ENCODE measurements at regions not wholly inside any gene's neighbourhood (a gene's known extent, or its start where the extent isn't known, plus 50 kb on each side); places are given as distances from the start of the nearest gene placed in this dataset.

DNA sequence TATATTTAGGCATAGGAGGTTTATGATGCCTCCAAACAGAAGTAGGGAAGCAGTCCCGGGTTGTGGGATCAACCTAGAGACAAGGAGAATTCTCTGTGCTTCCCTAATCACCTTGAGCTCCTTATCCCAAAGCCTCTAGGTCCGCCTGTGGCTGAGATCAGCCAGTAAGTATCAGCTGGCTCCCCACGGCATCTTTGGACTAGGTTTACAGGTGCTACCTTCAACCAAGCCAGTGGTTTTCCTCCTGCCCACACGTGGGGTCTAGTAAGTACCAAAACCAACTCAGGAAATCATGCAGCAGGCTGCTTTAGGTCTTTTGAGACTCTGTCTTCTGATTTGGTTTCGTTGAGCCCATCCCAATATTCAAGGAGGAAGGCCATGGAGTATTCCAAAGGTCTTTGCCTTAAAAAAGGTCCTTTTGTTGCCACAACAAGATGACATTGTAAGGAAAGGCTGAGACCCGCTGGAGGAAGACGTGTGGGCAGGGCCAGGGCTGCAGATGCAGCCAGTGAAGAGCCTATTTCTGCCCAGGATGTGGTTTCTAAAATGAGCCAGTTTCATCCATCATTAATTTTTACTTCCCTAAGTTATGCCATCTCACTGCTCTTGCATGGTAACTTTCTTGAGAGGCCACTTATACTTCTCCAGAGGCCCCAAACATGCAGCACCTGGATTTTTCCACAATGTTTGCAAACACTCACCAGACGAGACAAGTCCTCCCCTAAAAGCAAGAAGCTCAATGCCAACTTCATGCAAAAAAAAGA lies 248.7 kb downstream of the RNF152 start:
- Histone ChIP-seq H3K4me3 (IDR thresholded peaks at IDR 0.05; ENCODE audit: insufficient read depth, low read depth, low read length) (no peak overlapping the region), H3K4me2 (no peak overlapping the region), H3K79me2 (ENCODE audit: insufficient read depth, low read depth) (no peaks in the 10 kb centered on the region), H3K27me3 (ENCODE audit: insufficient read depth, low read depth) (no peaks in the 10 kb centered on the region), H3K36me3 (ENCODE audit: insufficient read depth) (no peaks in the 10 kb centered on the region), H3K4me1 (ENCODE audit: low read depth, poor library complexity, severe bottlenecking) (no peaks in the 10 kb centered on the region), H2AFZ (ENCODE audit: low read depth) (no peak overlapping the region), H3K27ac (no peak overlapping the region), H4K20me1 (ENCODE audit: insufficient read depth) (no peaks in the 10 kb centered on the region), H3K9ac (no peak overlapping the region)
- TF ChIP-seq, protein P1, sequence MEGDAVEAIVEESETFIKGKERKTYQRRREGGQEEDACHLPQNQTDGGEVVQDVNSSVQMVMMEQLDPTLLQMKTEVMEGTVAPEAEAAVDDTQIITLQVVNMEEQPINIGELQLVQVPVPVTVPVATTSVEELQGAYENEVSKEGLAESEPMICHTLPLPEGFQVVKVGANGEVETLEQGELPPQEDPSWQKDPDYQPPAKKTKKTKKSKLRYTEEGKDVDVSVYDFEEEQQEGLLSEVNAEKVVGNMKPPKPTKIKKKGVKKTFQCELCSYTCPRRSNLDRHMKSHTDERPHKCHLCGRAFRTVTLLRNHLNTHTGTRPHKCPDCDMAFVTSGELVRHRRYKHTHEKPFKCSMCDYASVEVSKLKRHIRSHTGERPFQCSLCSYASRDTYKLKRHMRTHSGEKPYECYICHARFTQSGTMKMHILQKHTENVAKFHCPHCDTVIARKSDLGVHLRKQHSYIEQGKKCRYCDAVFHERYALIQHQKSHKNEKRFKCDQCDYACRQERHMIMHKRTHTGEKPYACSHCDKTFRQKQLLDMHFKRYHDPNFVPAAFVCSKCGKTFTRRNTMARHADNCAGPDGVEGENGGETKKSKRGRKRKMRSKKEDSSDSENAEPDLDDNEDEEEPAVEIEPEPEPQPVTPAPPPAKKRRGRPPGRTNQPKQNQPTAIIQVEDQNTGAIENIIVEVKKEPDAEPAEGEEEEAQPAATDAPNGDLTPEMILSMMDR (conservative IDR thresholded peaks at IDR 0.05; ENCODE audit: low read depth, low read length), result no peak

DNA sequence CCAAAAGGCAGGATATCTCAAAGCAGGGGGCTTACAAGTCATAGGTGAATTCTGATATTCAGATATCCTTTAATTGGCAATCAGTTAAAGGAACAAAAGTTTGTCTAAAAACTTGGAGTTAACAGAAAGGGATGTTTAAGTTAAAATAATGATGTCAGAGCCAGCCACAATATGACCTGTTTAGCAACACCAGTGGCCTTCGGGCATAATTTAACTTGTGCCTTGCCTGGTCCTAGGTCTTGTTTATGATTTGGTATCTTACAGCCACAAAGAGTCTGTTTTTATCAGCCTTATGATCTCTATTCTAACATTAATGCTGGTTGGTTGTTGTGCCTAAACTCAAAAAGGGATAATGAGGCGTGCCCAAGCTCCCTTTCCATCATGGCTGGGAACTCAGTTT lies 252.9 kb downstream of the RNF152 start:
- TF ChIP-seq, protein P1 (conservative IDR thresholded peaks at IDR 0.05; ENCODE audit: low read depth, low read length), result no peak
- H3K27me3 ChIP-seq (ENCODE audit: insufficient read depth, low read depth), result no peaks in the 10 kb centered on the region

DNA sequence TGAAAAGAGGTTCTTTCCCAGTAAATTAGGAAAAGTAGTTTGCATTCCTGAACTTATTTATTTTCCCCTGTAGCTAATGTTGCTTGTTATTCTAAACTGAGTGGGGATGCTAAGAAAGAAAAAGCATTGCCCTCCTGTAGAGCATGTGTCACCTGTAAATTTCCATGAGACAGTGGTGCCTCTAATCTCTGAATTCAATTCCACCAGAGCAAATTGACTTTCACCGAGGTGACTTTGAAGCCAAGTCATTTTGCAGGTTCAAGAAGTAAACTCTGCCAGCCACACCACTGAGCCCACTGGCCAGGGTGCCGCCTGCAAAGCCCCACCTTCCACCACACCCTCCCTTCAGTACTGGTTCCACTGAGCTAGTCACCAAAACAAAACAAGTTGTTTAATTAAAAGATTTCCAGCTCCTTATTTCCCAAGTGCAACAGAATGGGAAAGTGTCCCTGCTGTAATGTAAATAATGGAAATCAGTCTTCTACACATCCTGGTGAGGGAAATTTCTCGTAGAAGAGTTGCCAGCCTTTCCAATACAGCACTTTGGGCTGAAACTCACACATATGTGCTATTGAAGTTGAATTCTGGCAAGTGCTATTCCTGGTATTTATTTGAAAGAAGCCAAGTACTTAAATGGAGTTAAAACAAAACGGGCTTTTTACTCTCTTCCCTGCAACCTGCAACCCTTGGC lies 254.8 kb downstream of the RNF152 start:
- H3K36me3 ChIP-seq (ENCODE audit: insufficient read depth), result no peaks in the 10 kb centered on the region

More for the DNA sequence above, 252.9 kb downstream of the RNF152 start:
- Histone ChIP-seq H3K9ac (no peak overlapping the region), H4K20me1 (ENCODE audit: insufficient read depth) (no peaks in the 10 kb centered on the region), H3K79me2 (ENCODE audit: insufficient read depth, low read depth) (no peaks in the 10 kb centered on the region), H3K4me2 (no peak overlapping the region), H3K36me3 (ENCODE audit: insufficient read depth) (no peaks in the 10 kb centered on the region), H2AFZ (ENCODE audit: low read depth) (no peak overlapping the region), H3K4me3 (IDR thresholded peaks at IDR 0.05; ENCODE audit: insufficient read depth, low read depth, low read length) (no peak overlapping the region), H3K4me1 (ENCODE audit: low read depth, poor library complexity, severe bottlenecking) (no peaks in the 10 kb centered on the region), H3K27ac (no peak overlapping the region)

DNA sequence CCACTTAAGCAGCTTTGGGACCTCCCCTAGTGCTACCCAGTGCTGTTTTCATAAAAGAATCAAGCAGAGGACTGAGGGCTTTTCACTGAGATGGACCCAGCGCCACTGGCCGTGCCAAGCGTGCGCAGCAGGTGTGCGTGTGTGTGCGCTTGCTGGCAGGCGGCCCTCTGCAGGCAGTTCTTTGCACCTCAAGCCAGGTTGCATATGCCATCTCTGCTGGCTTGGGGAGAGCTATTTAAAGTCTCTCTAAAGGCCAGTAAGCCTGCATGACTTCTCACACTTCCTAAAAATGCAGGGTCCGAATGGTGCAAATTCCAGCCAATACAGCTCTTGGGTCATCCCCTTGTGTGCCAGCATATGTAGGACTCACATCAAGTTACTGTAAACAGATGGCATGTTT lies 255.5 kb downstream of the RNF152 start:
- no peak overlapping the region for H3K9ac ChIP-seq
- no peaks in the 10 kb centered on the region for H3K27me3 ChIP-seq (ENCODE audit: insufficient read depth, low read depth)
- no peak overlapping the region for H2AFZ ChIP-seq (ENCODE audit: low read depth)
- no peak overlapping the region for H3K4me2 ChIP-seq
- no peaks in the 10 kb centered on the region for H4K20me1 ChIP-seq (ENCODE audit: insufficient read depth)
- no peaks in the 10 kb centered on the region for H3K36me3 ChIP-seq (ENCODE audit: insufficient read depth)
- H3K4me3 ChIP-seq (IDR thresholded peaks at IDR 0.05; ENCODE audit: insufficient read depth, low read depth, low read length), result no peak overlapping the region
- TF ChIP-seq, protein P1 (conservative IDR thresholded peaks at IDR 0.05; ENCODE audit: low read depth, low read length), result no peak
- H3K79me2 ChIP-seq (ENCODE audit: insufficient read depth, low read depth), result no peaks in the 10 kb centered on the region
- H3K27ac ChIP-seq, result no peak overlapping the region
- H3K4me1 ChIP-seq (ENCODE audit: low read depth, poor library complexity, severe bottlenecking), result no peaks in the 10 kb centered on the region

More for the DNA sequence above, 254.8 kb downstream of the RNF152 start:
- Histone ChIP-seq H3K27ac (no peak overlapping the region), H3K4me1 (ENCODE audit: low read depth, poor library complexity, severe bottlenecking) (no peaks in the 10 kb centered on the region), H2AFZ (ENCODE audit: low read depth) (no peak overlapping the region), H3K27me3 (ENCODE audit: insufficient read depth, low read depth) (no peaks in the 10 kb centered on the region), H3K9ac (no peak overlapping the region), H3K4me2 (no peak overlapping the region), H3K79me2 (ENCODE audit: insufficient read depth, low read depth) (no peaks in the 10 kb centered on the region), H4K20me1 (ENCODE audit: insufficient read depth) (no peaks in the 10 kb centered on the region), H3K4me3 (IDR thresholded peaks at IDR 0.05; ENCODE audit: insufficient read depth, low read depth, low read length) (no peak overlapping the region)
- TF ChIP-seq, protein P1 (conservative IDR thresholded peaks at IDR 0.05; ENCODE audit: low read depth, low read length), result no peak
